NB4 (cell line): ENCODE measurements at regions not wholly inside any gene's neighbourhood (a gene's known extent, or its start where the extent isn't known, plus 50 kb on each side); places are given as distances from the start of the nearest gene placed in this dataset.

ENCODE experiments used
- CTCF ChIP-seq: IDR thresholded peaks from one replicate; pipeline ENCODE4 v1.5.1; 2012; ENCODE audit warnings: low read depth, low read length
- MAX ChIP-seq: IDR thresholded peaks from 2 replicates; pipeline ENCODE4 v1.6.1; 2011; ENCODE audit warnings: low read depth, low read length
- MYC ChIP-seq: IDR thresholded peaks from 2 replicates; pipeline ENCODE4 v1.6.1; 2011; ENCODE audit warnings: low read depth, low read length
- POLR2A ChIP-seq: IDR thresholded peaks from 2 replicates; pipeline ENCODE4 v1.6.1; 2011; ENCODE audit warnings: mild to moderate bottlenecking; ENCODE audit not compliant: insufficient read length; ENCODE audit errors: extremely low read depth

- TF ChIP-seq POLR2A (no peak), CTCF (no peak), MYC (no peak), MAX (no peak)
Measured at GRCh38 chrX:110419512-110419911, 60.9 kb downstream of the RTL9 start.
